DND-41 (cell line): ENCODE measurements at regions not wholly inside any gene's neighbourhood (a gene's known extent, or its start where the extent isn't known, plus 50 kb on each side); places are given as distances from the start of the nearest gene placed in this dataset.
"Not testable (repeated sequence)": the region's sequence is repeated elsewhere in the genome, so short reads cannot be mapped to it uniquely, and the experiment has no call there.

Experiments
- ATAC-seq: fragments of 200-7000 bp; cut with Tn5 transposase; 3 replicates; pipeline ENCODE4 v1.9.1; 2021; ENCODE audit warnings: low read depth; ENCODE audit not compliant: insufficient read depth
- DNase-seq: peaks from one replicate; pipeline ENCODE4 v3.0.0-alpha.2; 2020
- H2AFZ ChIP-seq: 2 replicates; pipeline ENCODE4 v1.6.0; 2012; ENCODE audit warnings: low read depth, low read length
- H3K27ac ChIP-seq: 2 replicates; pipeline ENCODE4 v1.5.1; 2012; ENCODE audit warnings: low read length, inconsistent platforms
- H3K27me3 ChIP-seq: fragments of 200-600 bp; sonication (generic); 2 replicates; pipeline ENCODE4 v1.6.0; 2012; ENCODE audit warnings: low read length, mild to moderate bottlenecking, inconsistent platforms; ENCODE audit not compliant: insufficient read depth, poor library complexity
- H3K36me3 ChIP-seq: 2 replicates; pipeline ENCODE4 v1.5.1; 2012; ENCODE audit warnings: low read length, inconsistent platforms; ENCODE audit not compliant: insufficient read depth
- H3K4me1 ChIP-seq: 2 replicates; pipeline ENCODE4 v1.5.1; 2012; ENCODE audit warnings: mild to moderate bottlenecking, low read length; ENCODE audit not compliant: insufficient read depth
- H3K4me2 ChIP-seq: 2 replicates; pipeline ENCODE4 v1.6.0; 2012; ENCODE audit warnings: mild to moderate bottlenecking, moderate library complexity, low read length, inconsistent platforms; ENCODE audit not compliant: insufficient read depth
- H3K4me3 ChIP-seq, 2 experiments: fragments of 200-600 bp in 1 of 2; shearing (Covaris generic) in 1 of 2; 2 replicates each; pipeline ENCODE4 v1.5.1; 2012 to 2016; ENCODE audit warnings: inconsistent platforms in 2 of 2, low read length in 2 of 2, mild to moderate bottlenecking in 2 of 2, low read depth in 1 of 2, moderate library complexity in 1 of 2
- H3K79me2 ChIP-seq: 2 replicates; pipeline ENCODE4 v1.6.0; 2012; ENCODE audit warnings: low read length, inconsistent platforms; ENCODE audit not compliant: insufficient read depth
- H3K9ac ChIP-seq: 2 replicates; pipeline ENCODE4 v1.6.0; 2012; ENCODE audit warnings: low read depth, mild to moderate bottlenecking, inconsistent platforms, low read length, moderate library complexity
- H3K9me3 ChIP-seq: 2 replicates; pipeline ENCODE4 v1.5.1; 2012; ENCODE audit warnings: low read length, moderate library complexity, mild to moderate bottlenecking, inconsistent platforms; ENCODE audit not compliant: insufficient read depth, severe bottlenecking
- H4K20me1 ChIP-seq: 2 replicates; pipeline ENCODE4 v1.6.0; 2012; ENCODE audit warnings: low read length; ENCODE audit not compliant: insufficient read depth
- CTCF ChIP-seq: IDR thresholded peaks from 2 replicates; pipeline ENCODE4 v1.5.1; 2012; ENCODE audit warnings: borderline replicate concordance, low read length, moderate library complexity, mild to moderate bottlenecking; ENCODE audit not compliant: poor library complexity, severe bottlenecking; ENCODE audit errors: extremely low read depth
- EZH2 ChIP-seq: IDR thresholded peaks from 3 replicates; pipeline ENCODE4 v1.6.1; 2012; ENCODE audit warnings: borderline replicate concordance, low read depth, mild to moderate bottlenecking, moderate library complexity, low read length, inconsistent platforms; ENCODE audit not compliant: severe bottlenecking

GRCh38 chr2:52343010-52343409 lies 1311.1 kb upstream of the NRXN1 start:
- H3K36me3 ChIP-seq, result no peaks in the 10 kb centered on the region
- no peaks in the 10 kb centered on the region for H3K9me3 ChIP-seq
- no peaks in the 10 kb centered on the region for H3K79me2 ChIP-seq
- no peak overlapping the region for H3K27ac ChIP-seq
- no peak overlapping the region for H3K4me3 ChIP-seq
- no peak overlapping the region for H2AFZ ChIP-seq
- TF ChIP-seq EZH2 (no peak), CTCF (no peak)
- no peak for ATAC-seq
- DNase-seq, result no peak
- no peaks in the 10 kb centered on the region for H3K4me1 ChIP-seq
- H3K27me3 ChIP-seq, result no peaks in the 10 kb centered on the region
- no peak overlapping the region for H3K4me2 ChIP-seq
- no peak overlapping the region for H3K9ac ChIP-seq
- H4K20me1 ChIP-seq, result no peaks in the 10 kb centered on the region

GRCh38 chr2:52342458-52342857 lies 1310.5 kb upstream of the NRXN1 start:
- Histone ChIP-seq H3K27me3 (no peaks in the 10 kb centered on the region), H3K4me3 (no peak overlapping the region), H2AFZ (no peak overlapping the region), H3K27ac (no peak overlapping the region), H3K4me2 (no peak overlapping the region), H4K20me1 (no peaks in the 10 kb centered on the region), H3K36me3 (no peaks in the 10 kb centered on the region), H3K9ac (no peak overlapping the region), H3K4me1 (no peaks in the 10 kb centered on the region), H3K9me3 (no peaks in the 10 kb centered on the region), H3K79me2 (no peaks in the 10 kb centered on the region)
- DNase-seq (no peak), ATAC-seq (no peak)
- TF ChIP-seq EZH2 (no peak), CTCF (no peak)

GRCh38 chr2:52341732-52342131 lies 1309.8 kb upstream of the NRXN1 start:
- ATAC-seq, result no peak
- Histone ChIP-seq H3K9me3 (no peaks in the 10 kb centered on the region), H3K4me1 (no peaks in the 10 kb centered on the region), H3K79me2 (no peaks in the 10 kb centered on the region), H3K27ac (no peak overlapping the region), H3K4me3 (no peak overlapping the region), H2AFZ (no peak overlapping the region), H3K4me2 (no peak overlapping the region), H3K9ac (no peak overlapping the region), H3K36me3 (no peaks in the 10 kb centered on the region), H3K27me3 (no peaks in the 10 kb centered on the region), H4K20me1 (no peaks in the 10 kb centered on the region)
- DNase-seq, result no peak
- TF ChIP-seq EZH2 (no peak), CTCF (no peak)

GRCh38 chr2:52340171-52340570 lies 1308.2 kb upstream of the NRXN1 start:
- Histone ChIP-seq H3K27me3 (no peaks in the 10 kb centered on the region), H3K79me2 (no peaks in the 10 kb centered on the region), H3K4me3 (no peak overlapping the region), H3K4me1 (no peaks in the 10 kb centered on the region), H3K4me2 (no peak overlapping the region), H4K20me1 (no peaks in the 10 kb centered on the region), H3K9me3 (no peaks in the 10 kb centered on the region), H3K9ac (no peak overlapping the region), H3K36me3 (no peaks in the 10 kb centered on the region), H2AFZ (no peak overlapping the region), H3K27ac (no peak overlapping the region)
- no peak for TF ChIP-seq EZH2
- no peak for TF ChIP-seq CTCF
- DNase-seq (no peak), ATAC-seq (no peak)

- H3K4me1 ChIP-seq, H3K36me3 ChIP-seq, H3K27me3 ChIP-seq, DNase-seq, H3K27ac ChIP-seq, ATAC-seq, H3K4me2 ChIP-seq, H2AFZ ChIP-seq, H3K9ac ChIP-seq, H4K20me1 ChIP-seq, H3K4me3 ChIP-seq, H3K9me3 ChIP-seq, H3K79me2 ChIP-seq: not testable (repeated sequence)
Observed at GRCh38 chr2:52337786-52338185, 1305.9 kb upstream of the NRXN1 start.
